Stimulated activated CD4-positive, alpha-beta T cell treated with anti-CD3 and anti-CD28 coated beads, TNF-alpha, amount 100 ng/mL, for 4 hours (primary cell): ENCODE measurements at regions not wholly inside any gene's neighbourhood (a gene's known extent, or its start where the extent isn't known, plus 50 kb on each side); places are given as distances from the start of the nearest gene placed in this dataset.

ENCODE experiments used
- DNase-seq, 3 experiments: peaks; one replicate each; pipeline ENCODE4 v3.0.0-alpha.2; 2020; ENCODE audit warnings: low read depth in 3 of 3

DNA sequence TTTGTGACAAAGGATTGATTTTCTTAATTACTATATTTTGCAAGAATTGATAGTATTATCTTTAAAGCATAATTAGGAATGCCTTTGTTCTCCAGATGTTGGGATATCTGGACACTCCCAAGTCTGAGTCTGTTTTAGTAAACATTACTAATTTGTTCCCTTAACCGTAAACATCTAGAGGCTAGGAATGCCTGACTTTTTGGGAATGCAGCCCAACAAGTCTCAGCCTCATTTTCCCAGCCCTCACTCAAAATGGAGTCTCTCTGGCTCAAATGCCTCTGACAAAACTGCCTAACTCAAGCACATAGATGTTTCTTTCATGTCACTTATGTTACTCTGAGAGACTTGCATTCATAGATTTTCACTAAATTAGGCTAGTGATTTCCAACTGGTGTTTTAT is 297.0 kb upstream of the CLNK start:
- no peak for DNase-seq

DNA sequence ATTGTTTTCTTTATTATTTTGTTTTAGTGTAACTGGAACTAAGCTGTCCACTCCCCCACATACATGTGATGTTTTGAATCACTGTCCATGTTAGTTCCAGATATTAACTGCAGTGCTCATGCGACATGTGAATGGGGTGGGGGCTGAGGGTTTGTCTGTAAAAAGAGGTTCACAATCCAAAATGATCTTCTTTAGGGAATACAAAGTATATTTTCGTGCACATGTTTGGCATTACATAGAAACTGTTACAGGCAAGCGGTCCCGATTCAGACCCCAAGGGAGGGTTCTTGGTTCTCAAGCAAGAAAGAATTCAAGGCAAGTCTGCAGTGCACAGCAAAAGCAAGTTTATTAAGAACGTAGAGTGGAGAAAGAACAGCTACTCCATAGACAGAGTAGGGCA is 296.5 kb upstream of the CLNK start:
- DNase-seq: no peak

DNA sequence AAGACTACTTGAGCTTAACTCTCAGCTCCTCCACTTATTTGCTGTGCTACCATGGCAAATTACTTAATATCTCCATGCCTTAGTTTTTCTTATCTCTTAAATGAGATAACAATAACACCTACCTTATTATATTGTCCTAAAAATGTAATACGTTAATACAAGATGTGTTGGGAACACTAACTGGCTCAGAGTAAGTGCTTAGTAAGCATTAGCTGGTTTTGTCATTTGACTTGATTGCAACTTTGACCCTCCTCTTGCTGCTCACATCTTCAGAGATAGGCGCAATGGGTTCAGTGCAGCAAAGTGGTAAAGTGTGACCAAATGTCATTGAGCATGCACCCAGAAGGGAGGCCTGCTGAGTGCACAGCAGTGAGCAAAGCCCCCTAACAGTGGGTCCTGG is 294.5 kb upstream of the CLNK start:
- DNase-seq: no peak

DNA sequence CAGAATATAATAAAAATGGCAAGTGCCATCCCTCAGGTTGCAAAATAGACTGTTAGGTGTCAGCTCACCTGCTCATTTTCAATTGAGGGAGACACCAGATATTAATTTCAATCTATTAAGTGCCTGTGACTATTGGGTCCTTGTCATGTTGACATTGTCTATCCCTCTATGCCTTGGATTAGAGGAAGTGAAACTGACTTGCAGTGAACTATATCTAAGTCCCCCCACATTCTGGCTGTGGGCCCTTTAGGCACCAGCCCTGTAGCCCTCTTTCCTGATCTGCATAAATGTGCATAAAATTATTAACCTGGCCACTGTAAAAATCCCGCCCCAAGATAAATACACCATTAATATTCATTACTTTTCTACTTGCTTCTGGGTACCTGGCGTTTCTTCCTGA is 293.0 kb upstream of the CLNK start:
- no peak for DNase-seq

DNA sequence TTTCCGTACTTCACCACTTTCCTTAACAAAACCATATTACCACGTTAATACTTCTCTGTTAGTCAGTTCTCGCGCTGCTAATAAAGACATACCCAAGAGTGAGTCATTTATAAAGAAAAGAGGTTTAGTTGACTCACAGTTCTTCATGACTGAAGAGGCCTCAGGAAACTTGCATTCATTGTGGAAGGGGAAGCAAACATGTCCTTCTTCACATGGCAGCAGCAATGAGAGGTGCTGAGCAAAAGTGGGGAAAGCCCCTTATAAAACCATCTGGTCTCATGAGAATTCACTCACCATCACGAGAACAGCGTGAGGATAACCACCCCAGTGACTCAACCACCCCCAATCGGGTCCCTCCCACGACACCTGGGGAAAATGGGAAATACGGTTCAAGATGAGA is 289.8 kb upstream of the CLNK start:
- no peak for DNase-seq

DNA sequence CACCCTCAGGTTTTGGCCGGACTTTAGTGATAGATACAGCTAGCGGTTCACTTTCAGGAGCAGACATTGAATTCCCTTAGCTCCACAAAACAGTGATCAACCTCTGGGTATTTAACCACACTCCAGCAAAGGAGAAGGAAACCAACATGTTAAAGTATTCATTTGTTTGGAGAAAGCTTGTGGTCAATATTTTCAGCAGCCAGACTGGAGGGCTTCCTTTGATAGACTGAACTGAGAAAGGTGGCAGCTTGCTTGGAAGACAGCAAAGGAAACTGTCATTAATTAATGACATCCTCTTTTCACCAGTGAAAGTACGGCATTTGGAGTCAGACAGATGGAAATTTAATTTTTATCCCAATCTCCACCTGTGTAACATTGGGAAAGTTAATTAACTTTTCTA is 289.1 kb upstream of the CLNK start:
- no peak for DNase-seq

DNA sequence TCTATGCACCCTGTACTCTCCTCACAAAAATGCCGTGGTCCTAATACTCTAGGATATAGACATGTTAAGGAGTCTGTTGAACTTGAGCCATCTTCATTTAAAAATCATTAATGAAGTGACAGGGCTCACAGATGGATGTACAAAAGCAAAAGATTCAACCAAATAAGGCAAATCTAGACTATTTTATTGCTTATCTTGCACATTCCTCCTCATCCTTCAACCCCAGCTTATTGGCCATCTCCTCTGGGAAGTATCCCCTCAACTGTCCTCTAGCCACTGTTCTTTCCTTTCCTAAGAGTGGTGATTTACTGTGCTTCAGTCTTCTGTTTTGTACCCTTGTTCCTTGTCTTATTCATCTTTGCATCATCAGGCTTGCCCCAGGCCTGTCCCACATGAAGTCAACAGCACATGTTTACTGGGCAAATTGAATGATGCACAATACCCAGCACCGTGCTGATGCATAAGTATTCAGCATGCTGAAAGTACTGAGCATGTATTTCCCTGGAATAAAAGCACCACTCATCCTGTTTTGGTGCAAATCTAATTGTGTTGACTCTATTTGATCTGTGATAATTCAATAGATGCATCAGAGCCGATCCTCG is 287.3 kb upstream of the CLNK start:
- DNase-seq: no peak

DNA sequence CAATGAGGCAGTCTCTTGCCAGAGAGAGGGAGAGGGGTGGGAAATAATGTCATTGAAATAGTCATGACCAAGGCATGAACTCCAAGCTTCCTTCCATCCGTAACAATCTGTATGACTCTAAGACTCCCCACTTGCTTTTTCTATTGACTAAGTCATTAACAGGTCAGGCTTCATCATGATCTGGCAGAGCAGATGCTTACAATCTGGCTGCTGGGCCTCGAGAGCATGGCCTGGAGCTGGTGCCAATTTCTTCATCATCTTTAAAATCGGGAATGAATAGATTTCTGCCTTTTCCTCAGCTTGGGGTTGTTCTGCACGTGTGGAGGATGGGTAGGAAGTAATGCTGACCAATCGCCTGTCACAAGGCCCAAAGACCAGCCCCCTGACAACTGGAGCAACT is 280.6 kb upstream of the CLNK start:
- no peak for DNase-seq

DNA sequence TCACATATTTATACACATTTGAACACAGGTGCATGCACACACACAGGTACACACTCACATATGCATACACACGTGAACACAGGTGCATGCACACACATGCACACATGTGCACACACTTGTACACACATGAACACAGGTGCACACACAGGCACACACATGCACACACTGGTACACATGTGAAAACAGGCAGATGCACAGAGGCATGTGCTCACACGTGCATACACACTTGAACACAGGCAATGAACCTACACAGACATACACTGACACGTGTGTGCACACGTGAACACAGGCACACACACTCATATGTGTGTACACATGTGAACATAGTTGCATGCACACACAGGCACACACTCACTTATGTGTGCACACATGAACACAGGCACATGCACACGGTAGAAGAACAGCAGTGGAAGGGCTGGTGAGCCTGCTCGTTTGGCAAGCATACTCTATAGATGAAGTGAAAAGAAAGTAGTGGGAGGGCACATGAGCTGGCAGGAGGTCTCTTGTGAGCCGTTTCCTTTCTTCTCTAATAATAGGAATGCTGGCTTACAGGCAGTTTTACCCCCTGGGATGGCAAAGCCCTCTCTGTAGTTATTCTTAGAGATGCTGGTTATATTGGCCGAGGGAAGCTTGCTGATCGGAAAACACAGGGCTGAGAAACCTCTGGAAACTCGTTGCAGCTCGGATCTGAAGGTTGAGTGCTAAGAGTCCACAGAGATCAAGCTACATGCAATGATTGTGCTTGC is 279.6 kb upstream of the CLNK start:
- DNase-seq: no peak

DNA sequence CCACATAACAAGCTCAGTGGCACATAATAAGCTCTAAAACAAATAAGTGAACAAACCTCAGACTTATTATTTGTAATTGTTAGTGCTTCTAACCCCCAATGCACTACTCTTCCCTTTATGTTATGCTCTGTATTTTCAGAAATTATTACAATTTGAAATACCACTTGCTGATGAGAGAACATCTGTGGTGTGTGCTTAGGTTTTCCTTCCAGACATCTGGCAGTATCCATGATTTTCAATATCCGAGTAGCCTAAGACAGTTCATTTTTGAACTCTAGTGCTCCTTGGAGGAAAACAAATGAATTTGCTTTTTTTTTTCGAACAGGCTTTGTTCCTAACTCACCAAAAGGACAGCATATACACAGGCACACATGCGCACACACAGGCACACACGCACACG is 278.7 kb upstream of the CLNK start:
- no peak for DNase-seq

DNA sequence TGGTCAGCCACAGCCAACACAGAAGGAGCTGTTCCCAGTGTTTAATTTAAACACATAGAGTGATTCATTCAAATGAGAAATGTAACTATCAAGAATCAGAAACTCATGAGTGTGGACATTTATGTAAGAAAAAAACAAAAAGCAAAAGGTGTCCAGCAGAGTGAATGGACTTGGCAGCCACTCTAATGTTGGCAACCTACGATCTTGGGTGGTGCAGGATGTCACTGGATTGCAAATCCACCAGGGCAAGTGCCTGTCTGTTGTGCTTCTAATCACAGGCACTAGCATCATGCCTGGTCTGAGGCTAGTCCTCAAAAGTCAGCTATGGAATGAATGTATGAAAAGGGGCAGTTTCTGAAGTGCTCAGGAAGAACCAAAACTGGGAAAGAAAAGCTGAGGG is 277.7 kb upstream of the CLNK start:
- no peak for DNase-seq

DNA sequence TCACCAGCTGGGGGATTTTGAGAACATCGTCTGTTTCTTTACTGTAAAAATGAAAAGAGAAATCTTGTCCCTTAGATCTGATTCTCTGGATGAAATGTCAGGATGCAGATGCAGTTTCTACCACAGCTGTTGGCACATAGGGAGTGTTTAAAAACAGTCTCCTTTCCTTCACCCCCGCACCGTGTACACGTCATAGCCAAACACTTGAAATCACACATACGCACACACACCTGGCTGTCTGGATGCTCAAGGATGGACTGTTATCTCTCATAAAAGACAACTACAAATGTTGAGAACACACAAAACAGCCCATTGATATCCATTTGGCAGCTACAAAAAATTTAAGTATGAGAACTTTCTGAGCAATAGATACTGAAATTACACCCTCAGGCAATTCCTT is 275.8 kb upstream of the CLNK start:
- DNase-seq: no peak

DNA sequence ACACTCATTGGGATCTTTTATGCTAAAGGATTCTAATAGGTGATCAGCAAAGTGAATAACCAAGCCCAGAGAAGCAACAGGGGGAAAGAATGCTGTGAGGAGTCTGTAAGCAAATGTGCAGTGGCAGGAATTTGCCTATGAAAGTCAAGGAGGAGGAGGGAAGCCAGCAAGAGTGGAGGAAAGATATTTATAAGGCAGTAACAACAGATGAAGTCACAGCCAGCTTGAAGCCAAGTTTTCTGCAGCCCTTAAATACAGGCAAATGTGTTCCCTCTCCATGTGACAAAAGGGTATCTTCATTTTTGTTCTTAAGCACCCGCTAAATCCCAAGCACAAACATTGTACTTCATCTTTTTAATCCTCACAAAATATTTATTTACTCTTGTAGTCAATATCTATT is 275.0 kb upstream of the CLNK start:
- DNase-seq: no peak

DNA sequence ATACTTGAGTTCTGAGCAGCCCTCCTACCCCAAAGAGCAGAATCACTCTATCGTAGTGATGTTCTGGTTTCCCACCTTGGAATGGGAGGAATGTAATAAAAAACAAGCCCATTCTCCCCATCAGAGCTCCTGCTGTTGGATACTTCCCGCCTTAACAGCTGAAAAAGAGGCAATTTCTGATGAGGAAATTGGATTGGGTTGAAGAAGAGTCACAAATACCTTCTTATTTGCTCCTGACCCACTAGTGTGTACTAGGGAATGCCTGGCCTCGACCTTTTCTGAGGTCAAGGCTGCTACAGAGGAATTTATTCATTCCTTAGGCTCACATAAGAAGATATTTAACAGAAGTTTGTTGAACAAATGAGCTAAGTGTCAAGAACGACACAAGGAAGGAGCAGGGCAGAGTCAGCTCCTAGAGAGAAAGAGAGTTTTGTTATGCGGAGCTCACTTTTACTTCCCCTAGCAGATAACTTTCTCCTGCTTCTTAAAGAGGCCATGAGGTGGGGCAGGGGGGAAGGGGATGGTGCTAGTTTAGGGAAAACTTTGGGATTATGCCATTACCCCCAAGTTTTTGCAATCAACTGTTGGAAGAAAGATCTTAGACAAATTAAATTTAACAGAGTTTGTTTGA is 273.8 kb upstream of the CLNK start:
- DNase-seq: no peak

DNA sequence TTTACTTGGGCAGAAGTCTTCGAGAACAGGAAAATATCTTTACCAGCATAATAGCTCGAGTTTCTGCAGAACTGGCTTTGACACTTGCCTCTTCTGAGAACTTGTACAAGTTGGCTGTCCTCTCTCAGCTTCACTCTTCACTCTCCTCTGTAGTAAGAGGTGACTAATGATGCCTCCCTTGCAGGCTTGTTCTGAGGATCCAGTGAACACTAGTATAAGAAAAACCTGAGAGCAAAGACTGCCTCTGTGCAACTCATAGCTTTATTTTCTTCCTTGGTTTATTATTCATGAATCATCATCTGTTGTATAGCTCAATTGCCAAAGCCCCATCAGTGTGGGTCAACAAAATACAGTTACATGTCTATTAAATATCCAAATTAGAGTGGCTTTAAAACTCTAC is 266.7 kb upstream of the CLNK start:
- DNase-seq: no peak

DNA sequence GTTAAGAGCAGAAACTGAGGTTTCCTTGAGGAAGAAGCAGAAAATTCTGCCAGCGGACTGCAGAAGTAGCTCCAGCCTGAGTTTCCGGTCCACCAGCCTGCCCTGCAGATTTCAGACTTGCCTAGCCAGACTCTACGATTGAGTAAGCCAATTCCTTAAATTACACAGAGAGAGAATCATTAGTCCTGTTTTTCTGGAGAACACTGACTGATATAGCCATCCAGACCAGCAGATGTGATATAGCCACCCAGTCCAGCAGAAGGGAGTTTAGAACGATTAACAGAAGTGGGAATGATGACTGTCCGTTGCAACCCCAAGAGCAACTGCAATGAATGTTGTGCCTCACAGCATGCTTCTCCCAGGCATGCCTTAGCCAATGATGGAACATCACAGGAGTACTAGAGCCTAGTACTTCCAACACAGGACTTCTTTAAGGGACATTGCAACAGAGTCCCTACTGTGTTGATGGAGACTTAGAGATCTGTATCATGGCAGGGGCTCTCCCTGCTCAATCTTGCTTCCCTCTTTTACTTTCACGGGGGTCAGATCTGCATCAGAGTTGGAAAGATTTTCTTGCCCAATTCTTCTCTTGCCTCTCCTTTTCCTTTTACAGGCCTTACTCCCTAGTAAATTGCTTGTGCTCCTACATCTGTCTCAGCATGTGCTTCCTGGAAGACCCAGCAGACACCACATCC is 264.6 kb upstream of the CLNK start:
- DNase-seq: no peak

DNA sequence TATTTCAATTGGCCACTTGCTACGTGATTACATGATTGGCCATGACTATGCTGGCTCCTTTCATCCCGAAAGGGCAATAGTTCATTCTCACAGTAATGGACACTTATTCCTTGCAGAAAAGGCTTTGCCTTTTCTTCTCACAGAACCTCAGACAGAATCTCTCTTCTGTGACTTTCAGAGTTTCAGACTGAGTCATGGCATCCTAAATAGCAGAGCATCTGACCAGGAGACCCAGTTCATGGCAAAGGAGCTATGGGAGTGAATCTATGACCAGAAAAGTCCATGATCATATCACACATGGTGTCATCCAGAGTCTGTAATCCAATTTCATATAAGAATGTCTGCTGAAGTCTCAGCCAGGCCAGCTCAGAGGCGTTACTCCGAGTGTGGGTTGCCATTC is 263.3 kb upstream of the CLNK start:
- no peak for DNase-seq

DNA sequence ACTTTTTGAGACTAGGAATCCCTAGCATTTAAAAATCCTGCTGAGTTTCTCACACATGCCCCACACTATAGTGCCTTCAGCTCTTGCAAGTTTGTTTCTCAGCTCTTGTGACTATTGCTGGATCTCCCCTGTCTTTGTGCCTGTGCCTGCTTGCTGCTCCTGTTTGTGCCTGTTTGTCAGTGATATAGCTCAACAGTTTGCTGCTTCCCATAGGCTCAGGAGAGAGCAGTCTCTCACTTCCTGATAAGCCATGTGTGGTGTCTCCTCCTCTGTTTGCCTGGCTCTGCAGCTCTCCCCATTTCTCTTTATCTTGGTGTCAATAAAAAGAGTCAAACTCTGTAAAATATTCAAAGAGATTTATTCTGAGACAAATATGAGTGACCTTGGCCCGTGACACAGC is 259.8 kb upstream of the CLNK start:
- no peak for DNase-seq

DNA sequence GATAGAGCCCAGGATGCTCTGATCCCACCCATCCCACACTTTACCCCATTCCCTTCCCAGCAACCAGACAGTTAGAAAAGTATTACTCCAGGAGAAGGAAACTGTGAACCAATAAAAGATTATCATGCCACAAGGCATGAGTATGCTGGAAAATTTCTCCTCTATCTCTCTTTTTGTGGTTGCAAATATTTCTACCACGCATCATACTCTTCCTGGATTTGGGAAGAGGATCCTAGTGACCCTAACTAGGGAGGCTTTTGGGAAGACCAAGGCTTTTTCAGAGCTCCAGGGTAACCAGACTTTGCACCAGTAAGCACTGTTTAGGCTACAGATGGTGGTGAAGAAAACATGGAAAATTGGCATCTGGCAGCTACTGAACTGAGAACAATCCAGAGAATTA is 257.6 kb upstream of the CLNK start:
- no peak for DNase-seq

DNA sequence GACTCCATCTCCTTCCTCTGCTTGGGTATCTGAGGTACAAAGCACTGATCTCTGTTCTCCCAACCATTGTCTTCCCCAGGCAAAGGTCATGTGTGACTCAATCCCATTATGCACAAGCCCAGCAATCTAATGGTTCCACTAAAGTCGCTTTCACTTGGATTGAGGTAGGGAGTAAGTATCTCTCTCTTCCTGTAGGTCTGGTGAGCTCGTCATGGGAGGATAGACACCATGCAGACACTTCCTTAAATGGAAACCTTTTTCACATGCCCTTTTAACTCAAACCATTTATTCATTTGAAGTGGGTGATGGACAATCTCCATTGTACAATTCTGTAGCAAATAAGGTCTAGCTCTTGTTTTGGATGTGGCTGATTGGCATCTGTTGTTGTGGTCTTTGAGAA is 245.2 kb upstream of the CLNK start:
- no peak for DNase-seq

DNA sequence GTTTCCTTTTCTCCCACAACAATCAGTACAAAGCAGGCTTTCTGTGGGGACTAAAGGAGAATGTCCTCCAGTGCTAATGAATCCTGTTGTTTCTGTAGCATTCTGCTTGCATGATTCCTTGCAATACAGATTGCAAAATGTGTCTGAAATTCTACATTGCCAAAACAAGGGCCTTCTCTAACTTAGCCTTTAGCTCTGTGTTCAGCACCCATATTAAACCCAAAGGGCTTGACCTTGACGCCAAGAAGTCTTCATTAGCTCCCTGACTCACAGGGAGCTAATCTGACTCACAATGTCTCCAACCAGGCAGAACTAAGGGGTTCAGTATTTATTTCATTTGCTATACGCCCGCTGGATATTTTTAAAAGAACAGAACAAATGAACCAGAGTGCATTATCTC is 241.4 kb upstream of the CLNK start:
- no peak for DNase-seq

DNA sequence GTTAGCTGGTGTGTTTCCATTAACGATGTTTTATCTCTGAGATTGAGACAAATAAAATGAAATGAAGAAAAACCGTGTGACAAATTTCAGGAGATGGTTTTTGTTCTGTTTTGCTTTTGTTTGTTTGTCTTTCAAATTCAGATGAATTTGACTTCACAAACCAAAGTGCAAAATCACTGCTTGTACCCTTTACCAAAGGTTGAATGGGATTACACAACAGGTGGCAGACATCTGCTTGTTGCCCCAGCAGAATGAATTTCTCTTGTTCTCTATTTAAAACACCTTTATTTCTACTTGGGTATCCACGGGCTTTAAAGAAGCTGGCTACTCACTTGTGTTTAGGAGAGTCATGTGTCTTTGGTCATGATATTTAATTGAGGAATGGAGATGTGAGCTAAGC is 239.7 kb upstream of the CLNK start:
- DNase-seq: no peak

DNA sequence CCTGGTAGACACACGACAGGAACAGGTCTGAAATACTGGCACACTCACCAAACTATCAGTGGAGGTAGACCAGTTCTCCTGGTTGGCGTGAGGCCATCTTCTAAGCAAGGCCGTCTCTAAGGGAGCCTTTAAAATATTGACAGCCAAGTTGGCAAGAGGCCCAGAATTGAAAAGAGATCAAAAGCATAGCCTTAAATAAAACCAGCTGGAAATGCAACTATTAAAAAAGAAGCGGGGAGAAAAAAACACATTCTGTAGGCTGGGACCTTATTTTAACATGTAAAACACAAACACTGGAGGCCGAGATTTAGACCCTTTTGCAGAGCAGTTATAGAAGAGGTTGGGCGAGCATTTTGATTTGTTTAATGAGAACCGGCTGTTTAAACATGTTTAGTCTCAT is 233.0 kb upstream of the CLNK start:
- no peak for DNase-seq
